RWPE1 (cell line): ENCODE measurements at regions not wholly inside any gene's neighbourhood (a gene's known extent, or its start where the extent isn't known, plus 50 kb on each side); places are given as distances from the start of the nearest gene placed in this dataset.
"Not testable (repeated sequence)": the region's sequence is repeated elsewhere in the genome, so short reads cannot be mapped to it uniquely, and the experiment has no call there.

Experiments used
- CTCF ChIA-PET: fragments of 350-600 bp; sonication (Branson Sonifier 250); formaldehyde crosslinking; extraction: SDS; loops from one replicate; lab custom pipeline; 2021; lab: Yijun Ruan, JAX
- POLR2A ChIA-PET: fragments of 400-600 bp; formaldehyde crosslinking; extraction: SDS; loops from one replicate; lab custom pipeline; 2020; ENCODE audit warnings: antibody characterized with exemption; ENCODE audit not compliant: low non-redundant PET; lab: Yijun Ruan, JAX
- DNase-seq: peaks from one replicate; pipeline ENCODE4 v3.0.0; 2012; ENCODE audit warnings: low spot score
- H3K27ac ChIP-seq: fragments of 450-650 bp; 2 replicates; pipeline ENCODE4 v1.5.1; 2017
- TF ChIP-seq, protein P1 (sequence below): fragments of 450-650 bp; conservative IDR thresholded peaks from 2 replicates; pipeline ENCODE4 v1.5.1; 2017; ENCODE audit warnings: low read depth, mild to moderate bottlenecking

DNA sequence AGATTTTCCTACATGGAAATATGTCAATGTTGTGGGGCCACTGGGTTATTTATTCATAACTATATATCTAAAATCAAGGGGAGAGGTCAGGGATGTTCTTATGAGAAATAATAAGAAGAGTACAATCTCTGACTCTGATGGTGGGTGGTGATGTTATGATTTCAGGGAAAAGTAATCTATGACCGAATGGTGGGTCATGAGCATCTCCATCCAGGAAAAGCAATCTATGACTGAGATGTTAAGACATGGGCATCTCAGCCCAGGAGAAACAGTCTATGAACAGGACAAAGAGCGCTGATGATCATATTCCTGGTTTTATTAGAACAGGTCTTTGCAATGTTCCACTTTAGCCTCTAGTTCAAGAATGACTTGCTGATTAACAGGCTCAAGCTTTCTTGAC, 137.1 kb downstream of the ARSF start:
- H3K27ac ChIP-seq = no peak overlapping the region
- DNase-seq = no peak
- POLR2A ChIA-PET = no interaction called here
- CTCF ChIA-PET = no interaction called here
- TF ChIP-seq, protein P1, sequence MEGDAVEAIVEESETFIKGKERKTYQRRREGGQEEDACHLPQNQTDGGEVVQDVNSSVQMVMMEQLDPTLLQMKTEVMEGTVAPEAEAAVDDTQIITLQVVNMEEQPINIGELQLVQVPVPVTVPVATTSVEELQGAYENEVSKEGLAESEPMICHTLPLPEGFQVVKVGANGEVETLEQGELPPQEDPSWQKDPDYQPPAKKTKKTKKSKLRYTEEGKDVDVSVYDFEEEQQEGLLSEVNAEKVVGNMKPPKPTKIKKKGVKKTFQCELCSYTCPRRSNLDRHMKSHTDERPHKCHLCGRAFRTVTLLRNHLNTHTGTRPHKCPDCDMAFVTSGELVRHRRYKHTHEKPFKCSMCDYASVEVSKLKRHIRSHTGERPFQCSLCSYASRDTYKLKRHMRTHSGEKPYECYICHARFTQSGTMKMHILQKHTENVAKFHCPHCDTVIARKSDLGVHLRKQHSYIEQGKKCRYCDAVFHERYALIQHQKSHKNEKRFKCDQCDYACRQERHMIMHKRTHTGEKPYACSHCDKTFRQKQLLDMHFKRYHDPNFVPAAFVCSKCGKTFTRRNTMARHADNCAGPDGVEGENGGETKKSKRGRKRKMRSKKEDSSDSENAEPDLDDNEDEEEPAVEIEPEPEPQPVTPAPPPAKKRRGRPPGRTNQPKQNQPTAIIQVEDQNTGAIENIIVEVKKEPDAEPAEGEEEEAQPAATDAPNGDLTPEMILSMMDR = no peak

- ChIA-PET POLR2A (no interaction called here), CTCF (interaction anchor here (0.9 kb wide), 1 partner anchor 387 kb away, joined by 3 read pairs; no protein-coding TSS in a partner anchor)
- TF ChIP-seq, protein P1 = no peak
- DNase-seq = no peak
- H3K27ac ChIP-seq = no peak overlapping the region
Measured at GRCh38 chrX:3177851-3178250, 136.6 kb downstream of the ARSF start.

DNA sequence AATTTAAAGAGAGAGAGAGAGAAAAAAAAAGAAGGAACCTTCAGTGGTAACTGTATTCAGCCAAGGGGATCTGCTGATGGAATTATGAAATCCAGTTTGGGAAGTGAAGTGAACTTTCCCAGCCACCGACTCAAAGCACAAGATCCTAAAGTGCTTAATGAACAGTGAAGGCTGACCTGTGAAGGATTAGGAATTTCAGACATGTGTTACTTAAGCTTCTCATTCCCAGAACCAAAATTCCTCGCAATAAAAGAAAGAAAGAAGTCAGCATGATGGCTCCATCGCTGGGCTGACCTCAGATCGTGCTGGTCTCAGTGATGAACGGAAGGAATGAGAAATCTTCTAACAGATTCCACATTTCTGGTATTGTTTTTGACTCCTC, 135.2 kb downstream of the ARSF start:
- TF ChIP-seq, protein P1 = no peak
- no peak overlapping the region for H3K27ac ChIP-seq
- CTCF ChIA-PET = no interaction called here
- POLR2A ChIA-PET = no interaction called here
- no peak for DNase-seq

DNA sequence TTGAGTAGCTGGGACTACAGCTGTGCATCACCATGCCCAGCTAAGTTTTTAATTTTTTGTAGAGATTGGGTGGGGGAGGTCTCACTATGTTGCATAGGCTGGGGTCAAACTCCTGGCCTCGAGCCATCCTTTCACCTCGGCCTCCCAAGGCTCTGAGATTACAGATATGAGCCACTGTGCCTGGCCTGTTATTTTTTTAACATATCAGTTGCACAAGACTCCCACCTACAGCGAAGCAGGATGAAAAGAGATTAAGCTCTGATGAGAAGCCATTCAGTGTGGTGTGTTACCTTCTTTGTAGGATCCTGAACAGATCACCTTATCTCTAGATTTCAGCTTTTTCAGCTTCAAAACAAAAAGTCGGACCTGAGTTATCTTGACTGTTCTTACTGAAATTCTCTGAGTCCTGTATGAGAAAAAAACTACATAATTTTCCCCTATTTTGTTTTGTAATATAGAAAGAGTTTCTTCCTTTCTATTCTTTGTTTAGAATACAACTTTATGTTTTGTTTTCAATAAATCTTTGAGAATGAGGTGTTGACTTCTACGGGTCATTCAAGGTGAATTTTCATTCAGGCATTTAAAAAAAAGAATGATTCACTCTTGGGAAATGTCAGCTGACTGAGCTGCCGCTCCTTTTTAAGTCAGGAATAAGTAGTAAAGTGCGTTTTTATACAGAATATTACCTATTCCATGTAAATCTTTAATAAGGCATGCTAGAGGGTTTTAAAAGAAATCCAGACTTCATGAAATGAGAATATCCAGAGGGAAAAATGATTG, 134.6 kb downstream of the ARSF start:
- POLR2A ChIA-PET = no interaction called here
- CTCF ChIA-PET = no interaction called here
- peak; percentile 5 for DNase-seq
- TF ChIP-seq, protein P1 = no peak
- no peak overlapping the region for H3K27ac ChIP-seq

DNA sequence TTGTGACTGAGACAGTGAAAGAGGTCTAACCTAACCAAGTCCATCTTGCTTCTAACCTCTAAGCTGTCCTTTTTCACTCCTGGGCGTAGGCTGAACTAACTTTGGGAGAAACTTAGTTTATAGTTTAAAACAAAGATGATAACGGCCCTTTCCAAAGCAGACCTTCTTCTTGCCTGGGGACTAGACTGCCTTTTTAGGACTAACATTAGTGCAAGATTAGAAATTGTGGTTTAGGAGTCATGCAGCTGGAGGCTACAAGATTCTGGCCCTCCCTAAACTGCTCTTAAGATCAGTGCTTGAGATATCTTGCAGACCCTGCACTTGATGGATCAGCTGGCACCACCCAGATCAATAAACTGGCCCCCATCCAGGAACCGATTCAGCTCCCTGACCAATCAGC, 130.9 kb downstream of the ARSF start:
- CTCF ChIA-PET, POLR2A ChIA-PET, H3K27ac ChIP-seq, DNase-seq: not testable (repeated sequence)

DNA sequence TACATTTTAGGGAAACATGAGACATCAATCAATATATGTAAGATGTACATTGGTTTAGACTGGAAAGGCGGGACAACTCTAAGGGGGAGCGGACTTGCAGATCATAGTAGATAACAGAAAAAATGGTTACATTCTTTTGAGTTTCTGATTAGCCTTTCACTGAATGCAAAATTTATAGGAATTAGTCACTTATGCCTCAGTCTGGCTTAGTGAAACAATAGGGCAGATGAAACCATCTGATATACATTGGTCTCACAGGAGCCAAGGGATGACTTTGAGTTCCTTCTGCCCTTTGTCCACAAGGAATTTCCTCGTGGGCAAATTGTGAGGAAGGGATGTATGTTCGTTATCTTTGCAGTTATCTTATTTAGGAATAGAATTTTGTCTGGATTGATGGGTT, 128.2 kb downstream of the ARSF start:
- DNase-seq = no peak
- TF ChIP-seq, protein P1 = no peak
- POLR2A ChIA-PET = no interaction called here
- no peak overlapping the region for H3K27ac ChIP-seq
- CTCF ChIA-PET = interaction anchor here (0.7 kb wide), 1 partner anchor 52 kb away, joined by 4 read pairs; no protein-coding TSS in a partner anchor

GRCh38 chrX:3167771-3168170, 126.5 kb downstream of the ARSF start:
- CTCF ChIA-PET = interaction anchor here (0.6 kb wide), 1 partner anchor 32 kb away, joined by 4 read pairs; no protein-coding TSS in a partner anchor
- POLR2A ChIA-PET = no interaction called here
- DNase-seq = no peak
- TF ChIP-seq, protein P1 = no peak
- no peak overlapping the region for H3K27ac ChIP-seq
